ENCODE measurements at regions not wholly inside any gene's neighbourhood (a gene's known extent, or its start where the extent isn't known, plus 50 kb on each side); places are given as distances from the start of the nearest gene placed in this dataset.

- no peak for TF ChIP-seq CTCF (IDR thresholded peaks at IDR 0.05; ENCODE audit: low read length, missing control alignments)
- DNase-seq (ENCODE audit: low read depth): peak; percentile 38
- H3K4me3 ChIP-seq (replicated peaks; ENCODE audit: low read depth, low read length): no peak overlapping the region
These were observed 100.2 kb upstream of the CCDC112 start for GRCh38 chr5:115396688-115397087.

DNA sequence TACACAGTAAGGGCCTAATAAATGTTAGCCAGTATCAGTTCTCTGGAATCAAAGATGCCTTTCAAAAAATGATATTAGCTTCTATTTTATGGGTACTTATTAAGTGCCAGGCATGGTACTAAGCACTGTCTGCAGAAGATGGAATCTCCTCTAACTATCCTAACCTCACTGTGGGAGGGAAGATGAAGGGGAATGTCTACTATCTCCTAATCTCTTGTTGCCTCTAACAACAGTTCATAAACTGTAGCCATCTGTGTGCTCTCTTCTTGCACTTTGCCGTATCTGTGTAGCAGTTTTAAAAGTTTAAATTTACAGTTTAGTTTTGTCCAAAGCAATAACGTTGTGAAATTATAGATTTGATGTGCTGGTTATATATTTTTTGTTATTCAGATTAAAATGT is 99.6 kb upstream of the CCDC112 start:
- no peak for DNase-seq (ENCODE audit: low read depth)
- no peak overlapping the region for H3K4me3 ChIP-seq (replicated peaks; ENCODE audit: low read depth, low read length)
- TF ChIP-seq CTCF (IDR thresholded peaks at IDR 0.05; ENCODE audit: low read length, missing control alignments): no peak

DNA sequence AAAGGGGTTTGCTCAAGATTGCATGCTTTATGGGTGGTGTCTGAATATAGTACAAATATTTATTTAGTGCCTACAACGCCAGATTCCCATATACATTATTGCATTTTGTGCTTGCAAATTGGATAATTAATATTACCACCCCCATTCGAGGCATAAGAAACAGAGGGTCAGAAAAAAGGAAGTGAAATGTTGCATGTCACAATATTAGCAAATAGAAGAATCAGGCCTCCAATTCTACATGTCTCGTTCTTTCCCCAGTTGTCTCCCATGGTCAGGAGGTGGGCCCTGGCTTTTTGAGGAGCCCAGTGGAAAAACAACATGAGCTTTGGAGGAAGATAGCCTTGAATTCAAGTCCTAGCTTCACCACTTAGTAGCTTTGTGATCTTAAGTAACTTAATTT is 98.1 kb upstream of the CCDC112 start:
- no peak for TF ChIP-seq CTCF (IDR thresholded peaks at IDR 0.05; ENCODE audit: low read length, missing control alignments)

DNA sequence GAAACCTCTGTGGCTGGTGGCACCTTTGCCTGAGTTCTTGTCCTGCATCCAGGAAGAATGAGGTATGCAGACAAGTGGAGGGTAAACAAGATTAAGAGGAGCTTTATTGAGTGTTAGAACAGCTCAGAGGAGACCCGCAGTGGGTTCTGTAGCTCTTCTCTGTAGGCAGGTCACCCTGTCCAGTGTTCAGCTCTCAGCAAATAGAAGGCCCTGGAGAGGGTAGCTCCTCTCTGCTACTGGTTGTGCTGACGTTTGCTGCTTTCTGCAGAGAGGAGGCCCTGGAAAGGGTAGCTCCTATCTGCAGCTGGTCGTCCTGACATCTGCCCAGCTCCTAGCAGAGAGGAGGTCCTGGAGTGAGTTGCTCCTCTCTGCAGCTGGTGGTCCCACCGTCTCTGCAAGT is 96.8 kb upstream of the CCDC112 start:
- DNase-seq (ENCODE audit: low read depth): no peak
- no peak for TF ChIP-seq CTCF (IDR thresholded peaks at IDR 0.05; ENCODE audit: low read length, missing control alignments)
- H3K4me3 ChIP-seq (replicated peaks; ENCODE audit: low read depth, low read length): no peak overlapping the region

More for the DNA sequence above, 98.1 kb upstream of the CCDC112 start:
- H3K4me3 ChIP-seq (replicated peaks; ENCODE audit: low read depth, low read length): no peak overlapping the region
- DNase-seq (ENCODE audit: low read depth): no peak

DNA sequence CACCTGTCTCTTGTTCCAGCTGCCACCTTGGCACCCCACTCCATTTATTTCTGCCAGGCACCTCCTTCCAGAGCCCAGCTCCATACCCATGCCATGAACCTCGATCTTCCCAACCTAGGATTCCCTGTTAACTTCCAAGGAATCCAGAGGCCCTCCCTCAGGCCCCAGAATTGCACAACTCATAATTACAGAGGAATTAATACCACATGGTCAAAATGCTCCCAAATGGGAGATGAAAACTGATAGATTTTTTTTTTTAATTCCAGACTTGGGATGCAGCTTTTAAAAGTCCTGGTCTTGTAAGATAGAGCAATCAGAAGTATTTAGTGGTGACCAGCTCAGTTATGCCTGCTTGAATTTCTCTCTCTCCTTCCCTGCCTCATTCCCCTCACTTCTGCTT is 96.2 kb upstream of the CCDC112 start:
- H3K4me3 ChIP-seq (replicated peaks; ENCODE audit: low read depth, low read length): no peak overlapping the region
- TF ChIP-seq CTCF (IDR thresholded peaks at IDR 0.05; ENCODE audit: low read length, missing control alignments): no peak
- no peak for DNase-seq (ENCODE audit: low read depth)

GRCh38 chr5:115391780-115392179 is 95.3 kb upstream of the CCDC112 start:
- no peak for DNase-seq (ENCODE audit: low read depth)
- H3K4me3 ChIP-seq (replicated peaks; ENCODE audit: low read depth, low read length): no peak overlapping the region
- TF ChIP-seq CTCF (IDR thresholded peaks at IDR 0.05; ENCODE audit: low read length, missing control alignments): no peak

GRCh38 chr5:115389799-115390382 is 93.4 kb upstream of the CCDC112 start:
- no peak overlapping the region for H3K4me3 ChIP-seq (replicated peaks; ENCODE audit: low read depth, low read length)
- no peak for DNase-seq (ENCODE audit: low read depth)
- TF ChIP-seq CTCF (IDR thresholded peaks at IDR 0.05; ENCODE audit: low read length, missing control alignments): no peak

Data from fibroblast of pulmonary artery (primary cell).